ENCODE measurements at regions not wholly inside any gene's neighbourhood (a gene's known extent, or its start where the extent isn't known, plus 50 kb on each side); places are given as distances from the start of the nearest gene placed in this dataset.

DNA sequence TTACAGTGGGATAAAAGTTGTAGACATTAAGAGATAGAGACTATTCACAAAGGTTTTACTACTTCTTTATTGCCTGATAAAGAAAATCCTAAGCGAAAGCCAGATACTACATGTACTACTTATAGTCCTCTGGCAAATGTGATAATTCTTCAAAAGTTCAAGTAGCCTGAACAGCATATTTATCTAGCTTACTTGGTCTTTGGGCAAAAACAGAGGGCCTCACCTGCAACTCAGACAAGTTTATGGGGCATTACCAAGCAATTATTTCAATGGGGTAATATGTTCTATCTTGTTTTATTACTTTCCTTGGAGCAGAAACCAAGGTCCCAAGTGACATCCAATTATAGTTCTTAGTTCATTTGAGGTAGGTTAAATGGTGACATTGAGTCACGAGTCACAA, 390.1 kb upstream of the ARHGEF26 start:
- TF ChIP-seq, protein P1, sequence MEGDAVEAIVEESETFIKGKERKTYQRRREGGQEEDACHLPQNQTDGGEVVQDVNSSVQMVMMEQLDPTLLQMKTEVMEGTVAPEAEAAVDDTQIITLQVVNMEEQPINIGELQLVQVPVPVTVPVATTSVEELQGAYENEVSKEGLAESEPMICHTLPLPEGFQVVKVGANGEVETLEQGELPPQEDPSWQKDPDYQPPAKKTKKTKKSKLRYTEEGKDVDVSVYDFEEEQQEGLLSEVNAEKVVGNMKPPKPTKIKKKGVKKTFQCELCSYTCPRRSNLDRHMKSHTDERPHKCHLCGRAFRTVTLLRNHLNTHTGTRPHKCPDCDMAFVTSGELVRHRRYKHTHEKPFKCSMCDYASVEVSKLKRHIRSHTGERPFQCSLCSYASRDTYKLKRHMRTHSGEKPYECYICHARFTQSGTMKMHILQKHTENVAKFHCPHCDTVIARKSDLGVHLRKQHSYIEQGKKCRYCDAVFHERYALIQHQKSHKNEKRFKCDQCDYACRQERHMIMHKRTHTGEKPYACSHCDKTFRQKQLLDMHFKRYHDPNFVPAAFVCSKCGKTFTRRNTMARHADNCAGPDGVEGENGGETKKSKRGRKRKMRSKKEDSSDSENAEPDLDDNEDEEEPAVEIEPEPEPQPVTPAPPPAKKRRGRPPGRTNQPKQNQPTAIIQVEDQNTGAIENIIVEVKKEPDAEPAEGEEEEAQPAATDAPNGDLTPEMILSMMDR (IDR thresholded peaks at IDR 0.05), result no peak
- TF ChIP-seq ZNF671 (CRISPR knock-in tag; IDR thresholded peaks at IDR 0.05), result no peak
- no peak for TF ChIP-seq FOXP1 (CRISPR knock-in tag; IDR thresholded peaks at IDR 0.05; ENCODE audit: borderline replicate concordance)

Measured in WTC11 (cell line).